ENCODE measurements at regions not wholly inside any gene's neighbourhood (a gene's known extent, or its start where the extent isn't known, plus 50 kb on each side); places are given as distances from the start of the nearest gene placed in this dataset.

GRCh38 chr13:88656751-88657150 lies 985.6 kb downstream of the SLITRK5 start:
- in situ Hi-C loops (cut with MboI): no loop called here
- Histone ChIP-seq H3K27ac (ENCODE audit: extremely low read depth, low read depth, low read length) (no peak overlapping the region), H3K9me1 (ENCODE audit: control insufficient read depth, insufficient read depth, low read length) (no peaks in the 10 kb centered on the region), H3K9me3 (replicated peaks; ENCODE audit: control insufficient read depth, insufficient read depth, low read depth, low read length) (no peaks in the 10 kb centered on the region), H3K9ac (ENCODE audit: insufficient read depth in 1 of 2, low read depth in 2 of 2, low read length in 2 of 2) (no peak overlapping the region), H3K4me2 (ENCODE audit: insufficient read depth, low read length) (no peak overlapping the region), H4K20me1 (replicated peaks; ENCODE audit: control insufficient read depth, insufficient read depth, low read length) (no peaks in the 10 kb centered on the region), H3K4me1 (replicated peaks in 1 of 2; ENCODE audit: control insufficient read depth in 2 of 2, insufficient read depth in 2 of 2, low read length in 2 of 2) (no peaks in the 10 kb centered on the region), H3K79me2 (ENCODE audit: control insufficient read depth, insufficient read depth, low read length) (no peaks in the 10 kb centered on the region), H3K27me3 (ENCODE audit: control insufficient read depth in 2 of 2, insufficient read depth in 2 of 2, low read length in 2 of 2) (no peaks in the 10 kb centered on the region), H3K4me3 (no peak overlapping the region), H2AFZ (ENCODE audit: low read depth, low read length) (no peak overlapping the region), H3K36me3 (ENCODE audit: control insufficient read depth, insufficient read depth, low read length) (no peaks in the 10 kb centered on the region)
- intact Hi-C loops (cut with micrococcal nuclease): no loop called here
- ChIA-PET CTCF (ENCODE audit: low intra/inter-chr PET ratio) (no interaction called here), POLR2A (no interaction called here)
- TF ChIP-seq, protein P1, sequence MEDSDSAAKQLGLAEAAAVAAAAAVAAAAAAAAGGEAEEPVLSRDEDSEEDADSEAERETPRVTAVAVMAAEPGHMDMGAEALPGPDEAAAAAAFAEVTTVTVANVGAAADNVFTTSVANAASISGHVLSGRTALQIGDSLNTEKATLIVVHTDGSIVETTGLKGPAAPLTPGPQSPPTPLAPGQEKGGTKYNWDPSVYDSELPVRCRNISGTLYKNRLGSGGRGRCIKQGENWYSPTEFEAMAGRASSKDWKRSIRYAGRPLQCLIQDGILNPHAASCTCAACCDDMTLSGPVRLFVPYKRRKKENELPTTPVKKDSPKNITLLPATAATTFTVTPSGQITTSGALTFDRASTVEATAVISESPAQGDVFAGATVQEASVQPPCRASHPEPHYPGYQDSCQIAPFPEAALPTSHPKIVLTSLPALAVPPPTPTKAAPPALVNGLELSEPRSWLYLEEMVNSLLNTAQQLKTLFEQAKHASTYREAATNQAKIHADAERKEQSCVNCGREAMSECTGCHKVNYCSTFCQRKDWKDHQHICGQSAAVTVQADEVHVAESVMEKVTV (CRISPR knock-in tag; IDR thresholded peaks at IDR 0.05): no peak
- no peak for TF ChIP-seq POU5F1 (IDR thresholded peaks at IDR 0.05; ENCODE audit: borderline replicate concordance, low read depth, low read length, partially characterized antibody)
- no peak for TF ChIP-seq NFIX (CRISPR knock-in tag; IDR thresholded peaks at IDR 0.05; ENCODE audit: low read depth)
- no peak for TF ChIP-seq POLR2G (IDR thresholded peaks at IDR 0.05; ENCODE audit: low read depth, low read length)
- TF ChIP-seq GATAD2A (IDR thresholded peaks at IDR 0.05): no peak
- TF ChIP-seq SRSF1 (IDR thresholded peaks at IDR 0.05; ENCODE audit: low read depth, low read length): no peak
- no peak for TF ChIP-seq CBX1 (IDR thresholded peaks at IDR 0.05; ENCODE audit: low read depth)
- no peak for TF ChIP-seq NEUROD1 (IDR thresholded peaks at IDR 0.05; ENCODE audit: borderline replicate concordance, low read depth, low read length, partially characterized antibody)
- TF ChIP-seq BCL6 (CRISPR knock-in tag; IDR thresholded peaks at IDR 0.05): no peak
- no peak for TF ChIP-seq JUND (IDR thresholded peaks at IDR 0.05; ENCODE audit: borderline replicate concordance, low read depth, low read length)
- TF ChIP-seq JUND (tag; IDR thresholded peaks at IDR 0.05; ENCODE audit: borderline replicate concordance, low read depth, low read length): no peak
- no peak for DNase-seq (ENCODE audit: extremely low read depth in 1 of 4, low spot score in 3 of 4)
- no TSS peak for BruUV-seq (replicated peaks)
- 3% methylated on average over 4 of the region's 6 CpGs for WGBS (ENCODE audit: insufficient coverage, low coverage, missing lambda C conversion rate)
- ATAC-seq: no peak
- no peak for FAIRE-seq

Data from K562 (cell line).